ENCODE measurements at regions not wholly inside any gene's neighbourhood (a gene's known extent, or its start where the extent isn't known, plus 50 kb on each side); places are given as distances from the start of the nearest gene placed in this dataset.
"Not testable (repeated sequence)": the region's sequence is repeated elsewhere in the genome, so short reads cannot be mapped to it uniquely, and the experiment has no call there.

DNA sequence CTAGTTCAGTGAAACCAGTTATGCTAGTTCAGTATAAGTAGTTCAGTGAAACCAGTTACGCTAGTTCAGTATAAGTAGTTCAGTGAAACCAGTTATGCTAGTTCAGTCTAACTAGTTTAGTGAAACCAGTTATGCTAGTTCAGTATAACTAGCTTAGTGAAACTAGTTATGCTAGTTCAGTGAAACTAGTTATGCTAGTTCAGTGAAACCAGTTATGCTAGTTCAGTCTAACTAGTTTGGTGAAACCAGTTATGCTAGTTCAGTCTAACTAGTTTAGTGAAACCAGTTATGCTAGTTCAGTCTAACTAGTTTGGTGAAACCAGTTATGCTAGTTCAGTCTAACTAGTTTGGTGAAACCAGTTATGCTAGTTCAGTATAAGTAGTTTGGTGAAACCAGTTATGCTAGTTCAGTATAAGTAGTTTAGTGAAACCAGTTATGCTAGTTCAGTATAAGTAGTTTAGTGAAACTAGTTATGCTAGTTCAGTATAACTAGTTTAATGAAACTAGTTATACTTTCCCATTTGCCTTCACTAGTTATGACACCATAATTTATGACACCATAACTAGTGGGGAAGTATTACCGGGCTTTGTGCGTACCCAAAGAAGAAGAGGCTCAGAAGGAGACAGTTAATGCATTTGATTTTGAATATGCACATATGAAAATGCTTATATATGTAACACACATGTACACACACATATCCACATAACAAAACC lies 662.5 kb downstream of the QKI start:
- not testable (repeated sequence) for H3K4me1 ChIP-seq (ENCODE audit: control insufficient read depth, insufficient read depth, low read length); H3K27me3 ChIP-seq (ENCODE audit: control insufficient read depth, insufficient read depth, low read length); H3K4me3 ChIP-seq (ENCODE audit: low read depth, low read length); H3K9ac ChIP-seq (ENCODE audit: low read depth, low read length); H3K9me3 ChIP-seq (ENCODE audit: control insufficient read depth, insufficient read depth, low read length); H3K36me3 ChIP-seq (ENCODE audit: control insufficient read depth, insufficient read depth, low read length); H3K27ac ChIP-seq (ENCODE audit: low read depth, low read length)

DNA sequence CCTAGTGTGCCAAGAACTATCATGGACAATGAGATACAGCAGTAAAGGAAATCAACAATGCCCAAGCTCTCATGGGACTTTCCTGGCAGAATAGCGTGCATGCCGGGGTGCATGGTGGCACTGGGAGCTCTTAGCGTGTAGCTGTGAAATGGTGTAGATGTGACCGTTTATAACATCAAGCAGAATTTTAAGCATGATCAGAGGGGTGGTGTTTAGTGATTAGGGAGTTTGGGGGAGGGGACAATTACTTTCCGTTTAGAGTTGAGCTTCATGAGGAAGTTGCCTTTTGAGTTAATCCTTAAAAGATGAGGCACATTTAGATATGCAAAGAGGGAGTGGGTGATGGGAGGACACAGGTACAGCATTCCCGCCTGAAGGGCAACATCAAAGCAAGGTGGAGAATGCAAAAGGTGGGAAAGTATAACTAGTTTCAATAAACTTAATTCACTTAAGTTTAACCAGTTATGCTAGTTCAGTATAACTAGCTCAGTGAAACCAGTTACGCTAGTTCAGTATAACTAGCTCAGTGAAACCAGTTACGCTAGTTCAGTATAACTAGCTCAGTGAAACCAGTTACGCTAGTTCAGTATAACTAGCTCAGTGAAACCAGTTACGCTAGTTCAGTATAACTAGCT lies 661.6 kb downstream of the QKI start:
- Histone ChIP-seq H3K9ac (ENCODE audit: low read depth, low read length) (no peak overlapping the region), H3K4me3 (ENCODE audit: low read depth, low read length) (no peak overlapping the region), H3K27ac (ENCODE audit: low read depth, low read length) (no peak overlapping the region), H3K27me3 (ENCODE audit: control insufficient read depth, insufficient read depth, low read length) (no peaks in the 10 kb centered on the region), H3K9me3 (ENCODE audit: control insufficient read depth, insufficient read depth, low read length) (no peaks in the 10 kb centered on the region), H3K36me3 (ENCODE audit: control insufficient read depth, insufficient read depth, low read length) (no peaks in the 10 kb centered on the region), H3K4me1 (ENCODE audit: control insufficient read depth, insufficient read depth, low read length) (0 out of 2 replicates have a peak, but pooled peaks cover 6% of the 10 kb centered on the region)

DNA sequence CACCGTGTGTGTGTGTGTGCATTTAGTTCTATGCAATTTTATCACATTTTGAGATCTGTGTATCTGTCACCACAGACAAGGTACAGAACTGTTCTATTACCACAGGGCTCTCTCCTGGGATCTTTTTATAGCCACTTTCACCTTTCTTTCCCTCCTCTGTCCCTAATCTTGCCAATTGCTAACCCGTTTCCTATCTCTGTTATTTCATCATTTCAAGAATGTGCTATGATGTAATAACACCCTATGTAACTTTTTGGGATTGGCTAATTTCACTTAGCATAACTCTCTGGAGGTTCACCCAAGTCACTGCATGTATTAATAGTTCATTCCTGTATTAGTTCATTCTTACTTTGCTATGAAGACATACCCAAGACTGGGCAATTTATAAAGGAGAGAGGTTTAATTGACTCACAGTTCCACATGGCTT lies 657.7 kb downstream of the QKI start:
- H3K4me1 ChIP-seq (ENCODE audit: control insufficient read depth, insufficient read depth, low read length) = 0 out of 2 replicates have a peak, but pooled peaks cover 6% of the 10 kb centered on the region
- no peak overlapping the region for H3K27ac ChIP-seq (ENCODE audit: low read depth, low read length)
- H3K36me3 ChIP-seq (ENCODE audit: control insufficient read depth, insufficient read depth, low read length) = no peaks in the 10 kb centered on the region
- H3K4me3 ChIP-seq (ENCODE audit: low read depth, low read length) = no peak overlapping the region
- no peak overlapping the region for H3K9ac ChIP-seq (ENCODE audit: low read depth, low read length)
- no peaks in the 10 kb centered on the region for H3K27me3 ChIP-seq (ENCODE audit: control insufficient read depth, insufficient read depth, low read length)
- H3K9me3 ChIP-seq (ENCODE audit: control insufficient read depth, insufficient read depth, low read length) = no peaks in the 10 kb centered on the region

DNA sequence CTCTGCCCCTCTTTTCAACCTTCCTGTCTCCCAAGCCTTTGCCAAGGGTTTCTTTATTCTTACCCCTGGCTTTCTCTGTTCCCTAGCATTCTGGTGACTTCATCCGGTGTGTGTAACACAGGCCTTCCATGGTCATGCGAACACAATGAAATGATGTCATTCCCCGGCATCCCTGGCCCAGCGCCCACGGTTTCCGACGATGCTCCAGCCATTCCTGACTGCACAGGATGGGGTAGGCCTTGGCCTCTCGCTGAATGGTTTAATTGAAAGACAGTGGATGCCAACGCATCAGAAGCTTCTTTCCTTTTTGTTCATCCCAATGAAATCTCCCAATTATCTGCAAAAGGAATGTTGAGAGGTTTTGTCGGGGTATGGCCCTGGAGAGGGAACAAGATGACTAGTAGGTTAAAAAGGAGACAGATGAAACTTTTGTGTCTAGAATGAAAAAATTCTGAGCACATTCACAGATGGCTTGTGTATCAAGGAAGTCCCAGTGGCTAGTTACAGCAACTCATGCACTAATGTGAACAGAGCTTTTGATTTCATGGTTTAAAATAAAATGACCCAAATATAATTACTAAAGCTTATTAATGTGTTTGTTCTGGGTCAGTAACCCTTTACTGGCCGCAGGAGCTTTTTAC lies 655.0 kb downstream of the QKI start:
- Histone ChIP-seq H3K4me3 (ENCODE audit: low read depth, low read length) (no peak overlapping the region), H3K4me1 (ENCODE audit: control insufficient read depth, insufficient read depth, low read length) (no peaks in the 10 kb centered on the region), H3K9ac (ENCODE audit: low read depth, low read length) (no peak overlapping the region), H3K27ac (ENCODE audit: low read depth, low read length) (no peak overlapping the region), H3K9me3 (ENCODE audit: control insufficient read depth, insufficient read depth, low read length) (no peaks in the 10 kb centered on the region), H3K36me3 (ENCODE audit: control insufficient read depth, insufficient read depth, low read length) (no peaks in the 10 kb centered on the region), H3K27me3 (ENCODE audit: control insufficient read depth, insufficient read depth, low read length) (no peaks in the 10 kb centered on the region)

DNA sequence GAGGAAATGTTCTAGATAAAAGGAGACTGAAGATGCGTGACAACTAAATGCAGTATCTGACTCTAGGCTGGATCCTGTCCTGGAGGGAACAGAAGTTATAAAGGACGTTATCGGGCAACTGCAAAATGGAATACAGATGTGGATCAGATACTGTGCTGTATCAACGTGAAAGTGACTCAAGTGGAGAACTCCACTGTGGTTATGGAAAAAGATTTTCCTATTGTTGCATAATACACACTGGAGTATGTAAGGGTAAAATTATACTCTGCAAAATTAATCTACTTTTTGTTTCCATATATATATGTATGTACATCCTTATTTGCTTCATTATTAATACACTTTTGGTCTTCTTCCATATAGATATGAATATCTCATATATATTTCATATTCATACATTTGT lies 654.0 kb downstream of the QKI start:
- Histone ChIP-seq H3K4me3 (ENCODE audit: low read depth, low read length) (no peak overlapping the region), H3K27ac (ENCODE audit: low read depth, low read length) (no peak overlapping the region), H3K9ac (ENCODE audit: low read depth, low read length) (no peak overlapping the region), H3K36me3 (ENCODE audit: control insufficient read depth, insufficient read depth, low read length) (no peaks in the 10 kb centered on the region), H3K27me3 (ENCODE audit: control insufficient read depth, insufficient read depth, low read length) (no peaks in the 10 kb centered on the region), H3K9me3 (ENCODE audit: control insufficient read depth, insufficient read depth, low read length) (no peaks in the 10 kb centered on the region), H3K4me1 (ENCODE audit: control insufficient read depth, insufficient read depth, low read length) (no peaks in the 10 kb centered on the region)

DNA sequence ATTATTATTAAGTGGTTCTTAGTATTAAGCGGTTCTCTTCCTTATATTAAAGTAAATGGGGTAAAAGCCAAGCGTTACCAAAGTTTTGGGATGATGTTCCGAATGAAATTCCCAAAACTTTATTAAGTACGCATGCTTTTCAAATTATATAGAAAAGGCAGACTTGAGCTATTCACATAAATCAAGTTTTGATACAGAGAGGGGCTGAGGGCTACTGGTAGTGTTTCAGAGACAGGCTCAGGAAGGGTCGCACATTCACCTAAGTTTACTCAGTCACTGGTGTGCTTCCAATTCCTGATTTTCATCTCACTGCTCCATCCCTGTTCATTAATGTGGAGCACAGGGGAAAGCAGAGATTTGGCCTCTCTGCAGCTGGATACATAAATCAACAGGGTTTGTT lies 652.2 kb downstream of the QKI start:
- Histone ChIP-seq H3K9me3 (ENCODE audit: control insufficient read depth, insufficient read depth, low read length) (no peaks in the 10 kb centered on the region), H3K4me3 (ENCODE audit: low read depth, low read length) (no peak overlapping the region), H3K4me1 (ENCODE audit: control insufficient read depth, insufficient read depth, low read length) (no peaks in the 10 kb centered on the region), H3K36me3 (ENCODE audit: control insufficient read depth, insufficient read depth, low read length) (no peaks in the 10 kb centered on the region), H3K9ac (ENCODE audit: low read depth, low read length) (no peak overlapping the region), H3K27me3 (ENCODE audit: control insufficient read depth, insufficient read depth, low read length) (no peaks in the 10 kb centered on the region), H3K27ac (ENCODE audit: low read depth, low read length) (no peak overlapping the region)

DNA sequence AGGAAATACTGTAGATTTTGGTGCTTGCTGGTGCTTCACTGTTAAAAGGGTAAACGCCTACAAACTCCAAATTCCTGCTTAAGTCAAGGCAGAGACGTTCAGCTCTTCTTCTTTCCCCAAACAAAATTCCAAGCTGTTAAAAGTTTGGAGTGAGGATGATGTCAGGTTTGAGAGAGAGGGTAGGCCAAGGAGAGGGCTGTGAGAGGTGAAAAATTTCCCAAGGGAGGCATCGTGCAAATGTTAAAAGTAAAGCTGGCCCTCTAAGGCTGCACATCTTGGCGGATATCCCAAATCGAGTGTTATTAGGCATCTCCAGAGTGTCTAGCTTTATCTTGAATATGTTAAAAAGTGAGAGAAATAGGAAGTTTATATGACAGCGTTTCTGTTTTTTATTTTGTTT lies 651.8 kb downstream of the QKI start:
- no peak overlapping the region for H3K9ac ChIP-seq (ENCODE audit: low read depth, low read length)
- H3K9me3 ChIP-seq (ENCODE audit: control insufficient read depth, insufficient read depth, low read length) = no peaks in the 10 kb centered on the region
- no peaks in the 10 kb centered on the region for H3K36me3 ChIP-seq (ENCODE audit: control insufficient read depth, insufficient read depth, low read length)
- no peaks in the 10 kb centered on the region for H3K4me1 ChIP-seq (ENCODE audit: control insufficient read depth, insufficient read depth, low read length)
- H3K27me3 ChIP-seq (ENCODE audit: control insufficient read depth, insufficient read depth, low read length) = no peaks in the 10 kb centered on the region
- H3K4me3 ChIP-seq (ENCODE audit: low read depth, low read length) = no peak overlapping the region
- no peak overlapping the region for H3K27ac ChIP-seq (ENCODE audit: low read depth, low read length)

DNA sequence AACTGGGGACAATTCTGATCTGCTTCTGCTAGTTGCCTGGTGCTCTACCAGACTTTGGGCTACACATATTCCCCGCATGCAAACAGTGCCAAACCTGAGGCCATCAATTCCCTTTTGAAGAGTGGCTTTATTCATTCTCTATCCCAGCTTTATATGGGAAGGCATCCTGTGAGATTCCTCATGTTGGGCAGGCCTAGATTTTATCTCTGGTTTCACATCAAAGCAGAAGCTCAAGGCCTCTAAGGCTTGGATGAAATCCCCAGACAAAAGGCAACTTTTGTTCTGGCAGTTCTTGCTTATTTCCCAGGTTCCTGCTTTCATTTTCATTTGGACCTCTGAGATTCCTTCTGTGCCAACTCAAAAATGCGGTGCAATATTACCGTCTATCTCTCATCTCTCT lies 648.8 kb downstream of the QKI start:
- H3K36me3 ChIP-seq (ENCODE audit: control insufficient read depth, insufficient read depth, low read length) = no peaks in the 10 kb centered on the region
- no peak overlapping the region for H3K4me3 ChIP-seq (ENCODE audit: low read depth, low read length)
- no peak overlapping the region for H3K9ac ChIP-seq (ENCODE audit: low read depth, low read length)
- H3K4me1 ChIP-seq (ENCODE audit: control insufficient read depth, insufficient read depth, low read length) = no peaks in the 10 kb centered on the region
- H3K27ac ChIP-seq (ENCODE audit: low read depth, low read length) = no peak overlapping the region
- no peaks in the 10 kb centered on the region for H3K27me3 ChIP-seq (ENCODE audit: control insufficient read depth, insufficient read depth, low read length)
- no peaks in the 10 kb centered on the region for H3K9me3 ChIP-seq (ENCODE audit: control insufficient read depth, insufficient read depth, low read length)

DNA sequence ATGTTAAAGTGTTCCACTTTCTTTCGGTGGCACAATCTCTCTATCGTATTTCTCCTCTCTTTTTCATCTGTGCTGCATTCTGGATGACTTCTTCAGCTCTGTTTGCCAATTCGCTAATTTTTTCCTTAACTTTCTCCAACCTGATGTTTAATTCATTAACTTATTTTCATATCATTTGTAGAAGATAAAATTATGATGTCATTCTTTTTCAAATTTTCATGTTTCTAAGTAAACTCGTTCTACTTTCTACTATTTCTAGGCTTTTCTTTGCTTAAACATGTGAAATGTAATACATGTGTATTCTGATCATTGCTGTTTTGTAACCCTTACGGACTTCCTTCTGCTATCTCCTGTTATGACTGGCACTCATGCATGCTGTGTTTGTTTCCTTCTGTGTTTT lies 648.4 kb downstream of the QKI start:
- Histone ChIP-seq H3K27me3 (ENCODE audit: control insufficient read depth, insufficient read depth, low read length) (no peaks in the 10 kb centered on the region), H3K27ac (ENCODE audit: low read depth, low read length) (no peak overlapping the region), H3K4me3 (ENCODE audit: low read depth, low read length) (no peak overlapping the region), H3K9me3 (ENCODE audit: control insufficient read depth, insufficient read depth, low read length) (no peaks in the 10 kb centered on the region), H3K36me3 (ENCODE audit: control insufficient read depth, insufficient read depth, low read length) (no peaks in the 10 kb centered on the region), H3K4me1 (ENCODE audit: control insufficient read depth, insufficient read depth, low read length) (no peaks in the 10 kb centered on the region), H3K9ac (ENCODE audit: low read depth, low read length) (no peak overlapping the region)

DNA sequence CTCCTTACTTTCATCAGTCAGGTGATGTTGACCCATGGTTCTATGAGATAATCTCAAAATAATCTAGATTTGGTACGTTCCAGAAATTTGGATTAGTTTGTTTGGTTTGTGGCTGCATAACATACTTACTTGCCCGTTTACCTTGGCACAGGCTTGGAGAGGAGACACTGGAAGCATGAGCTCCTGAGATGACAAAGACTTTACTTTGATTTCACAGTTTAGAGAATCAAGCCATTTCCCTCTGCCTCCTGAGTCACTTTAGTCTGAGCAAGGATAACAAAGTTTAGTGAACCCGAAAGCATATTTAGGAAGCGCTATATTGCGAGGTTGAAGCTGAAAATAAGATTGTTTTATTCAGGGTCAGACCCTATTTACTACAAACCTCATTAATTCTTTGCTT lies 643.4 kb downstream of the QKI start:
- Histone ChIP-seq H3K4me3 (ENCODE audit: low read depth, low read length) (no peak overlapping the region), H3K27me3 (ENCODE audit: control insufficient read depth, insufficient read depth, low read length) (no peaks in the 10 kb centered on the region), H3K4me1 (ENCODE audit: control insufficient read depth, insufficient read depth, low read length) (no peaks in the 10 kb centered on the region), H3K36me3 (ENCODE audit: control insufficient read depth, insufficient read depth, low read length) (no peaks in the 10 kb centered on the region), H3K9me3 (ENCODE audit: control insufficient read depth, insufficient read depth, low read length) (0 out of 2 replicates have a peak, but pooled peaks cover 5% of the 10 kb centered on the region), H3K9ac (ENCODE audit: low read depth, low read length) (no peak overlapping the region), H3K27ac (ENCODE audit: low read depth, low read length) (no peak overlapping the region)

DNA sequence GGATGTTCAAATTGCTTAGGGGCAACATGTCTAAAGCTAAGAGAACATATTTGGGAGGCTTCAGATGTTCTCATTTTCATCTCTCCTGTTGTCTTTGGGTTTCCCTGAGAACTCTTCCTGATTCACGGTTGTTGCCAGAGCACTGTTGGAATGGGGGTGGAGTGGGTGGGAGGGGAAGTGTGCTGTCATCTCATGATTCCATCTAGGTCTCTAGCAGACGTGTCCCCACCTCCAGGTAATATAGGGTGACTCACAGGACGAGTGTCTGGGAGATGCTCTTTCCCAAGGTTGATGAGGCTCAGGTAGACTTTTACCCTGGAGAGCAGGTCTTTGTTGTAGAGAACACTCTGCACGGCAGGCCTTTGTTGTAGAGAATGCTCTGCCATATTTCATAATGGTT lies 636.9 kb downstream of the QKI start:
- Histone ChIP-seq H3K4me1 (ENCODE audit: control insufficient read depth, insufficient read depth, low read length) (no peaks in the 10 kb centered on the region), H3K9ac (ENCODE audit: low read depth, low read length) (no peak overlapping the region), H3K27ac (ENCODE audit: low read depth, low read length) (no peak overlapping the region), H3K9me3 (ENCODE audit: control insufficient read depth, insufficient read depth, low read length) (no peaks in the 10 kb centered on the region), H3K27me3 (ENCODE audit: control insufficient read depth, insufficient read depth, low read length) (no peaks in the 10 kb centered on the region), H3K4me3 (ENCODE audit: low read depth, low read length) (no peak overlapping the region), H3K36me3 (ENCODE audit: control insufficient read depth, insufficient read depth, low read length) (no peaks in the 10 kb centered on the region)

All from HUES48 (cell line).